ENCODE measurements at regions not wholly inside any gene's neighbourhood (a gene's known extent, or its start where the extent isn't known, plus 50 kb on each side); places are given as distances from the start of the nearest gene placed in this dataset.

GRCh38 chr6:81063891-81064290, 688.6 kb downstream of the TENT5A start:
- H4K20me1 ChIP-seq (ENCODE audit: insufficient read depth) = no peaks in the 10 kb centered on the region
- H3K4me2 ChIP-seq = no peak overlapping the region
- H3K27me3 ChIP-seq (ENCODE audit: insufficient read depth, low read depth) = no peaks in the 10 kb centered on the region
- H3K79me2 ChIP-seq (ENCODE audit: insufficient read depth, low read depth) = no peaks in the 10 kb centered on the region
- H3K36me3 ChIP-seq (ENCODE audit: insufficient read depth) = no peaks in the 10 kb centered on the region
- no peak overlapping the region for H3K4me3 ChIP-seq (IDR thresholded peaks at IDR 0.05; ENCODE audit: insufficient read depth, low read depth, low read length)
- no peak overlapping the region for H3K27ac ChIP-seq
- TF ChIP-seq CTCF (conservative IDR thresholded peaks at IDR 0.05; ENCODE audit: low read depth, low read length) = no peak
- H3K9ac ChIP-seq = no peak overlapping the region
- no peaks in the 10 kb centered on the region for H3K4me1 ChIP-seq (ENCODE audit: low read depth, poor library complexity, severe bottlenecking)
- no peak overlapping the region for H2AFZ ChIP-seq (ENCODE audit: low read depth)

- H2AFZ ChIP-seq (ENCODE audit: low read depth) = no peak overlapping the region
- H3K79me2 ChIP-seq (ENCODE audit: insufficient read depth, low read depth) = no peaks in the 10 kb centered on the region
- no peaks in the 10 kb centered on the region for H3K4me1 ChIP-seq (ENCODE audit: low read depth, poor library complexity, severe bottlenecking)
- no peak overlapping the region for H3K4me3 ChIP-seq (IDR thresholded peaks at IDR 0.05; ENCODE audit: insufficient read depth, low read depth, low read length)
- H4K20me1 ChIP-seq (ENCODE audit: insufficient read depth) = no peaks in the 10 kb centered on the region
- H3K9ac ChIP-seq = no peak overlapping the region
- H3K4me2 ChIP-seq = no peak overlapping the region
- TF ChIP-seq CTCF (conservative IDR thresholded peaks at IDR 0.05; ENCODE audit: low read depth, low read length) = no peak
- no peaks in the 10 kb centered on the region for H3K27me3 ChIP-seq (ENCODE audit: insufficient read depth, low read depth)
- no peaks in the 10 kb centered on the region for H3K36me3 ChIP-seq (ENCODE audit: insufficient read depth)
- no peak overlapping the region for H3K27ac ChIP-seq
Observed at GRCh38 chr6:81054036-81054435, 698.4 kb downstream of the TENT5A start.

GRCh38 chr6:81051952-81052351, 700.5 kb downstream of the TENT5A start:
- H3K4me1 ChIP-seq (ENCODE audit: low read depth, poor library complexity, severe bottlenecking) = no peaks in the 10 kb centered on the region
- no peaks in the 10 kb centered on the region for H3K27me3 ChIP-seq (ENCODE audit: insufficient read depth, low read depth)
- H3K4me2 ChIP-seq = no peak overlapping the region
- TF ChIP-seq CTCF (conservative IDR thresholded peaks at IDR 0.05; ENCODE audit: low read depth, low read length) = no peak
- H4K20me1 ChIP-seq (ENCODE audit: insufficient read depth) = no peaks in the 10 kb centered on the region
- H3K27ac ChIP-seq = no peak overlapping the region
- H3K4me3 ChIP-seq (IDR thresholded peaks at IDR 0.05; ENCODE audit: insufficient read depth, low read depth, low read length) = no peak overlapping the region
- no peaks in the 10 kb centered on the region for H3K79me2 ChIP-seq (ENCODE audit: insufficient read depth, low read depth)
- H3K36me3 ChIP-seq (ENCODE audit: insufficient read depth) = no peaks in the 10 kb centered on the region
- H3K9ac ChIP-seq = no peak overlapping the region
- H2AFZ ChIP-seq (ENCODE audit: low read depth) = no peak overlapping the region

- no peak overlapping the region for H3K4me2 ChIP-seq
- H3K27me3 ChIP-seq (ENCODE audit: insufficient read depth, low read depth) = no peaks in the 10 kb centered on the region
- no peak overlapping the region for H2AFZ ChIP-seq (ENCODE audit: low read depth)
- H3K79me2 ChIP-seq (ENCODE audit: insufficient read depth, low read depth) = no peaks in the 10 kb centered on the region
- TF ChIP-seq CTCF (conservative IDR thresholded peaks at IDR 0.05; ENCODE audit: low read depth, low read length) = no peak
- no peaks in the 10 kb centered on the region for H3K4me1 ChIP-seq (ENCODE audit: low read depth, poor library complexity, severe bottlenecking)
- H3K27ac ChIP-seq = no peak overlapping the region
- H4K20me1 ChIP-seq (ENCODE audit: insufficient read depth) = no peaks in the 10 kb centered on the region
- H3K9ac ChIP-seq = no peak overlapping the region
- no peaks in the 10 kb centered on the region for H3K36me3 ChIP-seq (ENCODE audit: insufficient read depth)
- no peak overlapping the region for H3K4me3 ChIP-seq (IDR thresholded peaks at IDR 0.05; ENCODE audit: insufficient read depth, low read depth, low read length)
Observed at GRCh38 chr6:81049425-81050042, 702.9 kb downstream of the TENT5A start.
